ENCODE measurements at regions not wholly inside any gene's neighbourhood (a gene's known extent, or its start where the extent isn't known, plus 50 kb on each side); places are given as distances from the start of the nearest gene placed in this dataset.

DNA sequence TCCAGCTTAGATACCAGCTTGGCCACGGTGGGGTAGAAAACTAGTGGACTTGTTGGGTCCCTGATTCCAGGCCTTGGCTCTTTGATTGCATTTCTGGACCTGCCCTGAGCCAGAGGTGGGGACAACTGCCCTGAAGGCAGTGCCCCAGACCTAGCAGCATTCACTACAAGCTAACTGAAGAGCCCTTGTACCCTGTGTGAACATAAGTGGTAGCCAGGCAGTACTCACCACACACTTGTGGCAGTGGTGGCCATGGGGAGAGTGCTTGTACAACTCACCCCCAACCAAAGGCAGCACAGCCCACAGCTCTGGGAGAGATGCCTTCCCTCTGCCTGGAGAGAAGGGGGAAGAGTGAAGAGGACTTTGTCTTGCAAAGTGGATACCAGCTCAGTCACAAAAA, 177.3 kb upstream of the NAALADL2 start:
- TF ChIP-seq, protein P1, sequence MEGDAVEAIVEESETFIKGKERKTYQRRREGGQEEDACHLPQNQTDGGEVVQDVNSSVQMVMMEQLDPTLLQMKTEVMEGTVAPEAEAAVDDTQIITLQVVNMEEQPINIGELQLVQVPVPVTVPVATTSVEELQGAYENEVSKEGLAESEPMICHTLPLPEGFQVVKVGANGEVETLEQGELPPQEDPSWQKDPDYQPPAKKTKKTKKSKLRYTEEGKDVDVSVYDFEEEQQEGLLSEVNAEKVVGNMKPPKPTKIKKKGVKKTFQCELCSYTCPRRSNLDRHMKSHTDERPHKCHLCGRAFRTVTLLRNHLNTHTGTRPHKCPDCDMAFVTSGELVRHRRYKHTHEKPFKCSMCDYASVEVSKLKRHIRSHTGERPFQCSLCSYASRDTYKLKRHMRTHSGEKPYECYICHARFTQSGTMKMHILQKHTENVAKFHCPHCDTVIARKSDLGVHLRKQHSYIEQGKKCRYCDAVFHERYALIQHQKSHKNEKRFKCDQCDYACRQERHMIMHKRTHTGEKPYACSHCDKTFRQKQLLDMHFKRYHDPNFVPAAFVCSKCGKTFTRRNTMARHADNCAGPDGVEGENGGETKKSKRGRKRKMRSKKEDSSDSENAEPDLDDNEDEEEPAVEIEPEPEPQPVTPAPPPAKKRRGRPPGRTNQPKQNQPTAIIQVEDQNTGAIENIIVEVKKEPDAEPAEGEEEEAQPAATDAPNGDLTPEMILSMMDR (IDR thresholded peaks at IDR 0.05), result no peak
- TF ChIP-seq POLR2A (IDR thresholded peaks at IDR 0.05), result no peak

Data from body of pancreas (tissue), 4 donors.